T-helper 1 cell (primary cell): ENCODE measurements at regions not wholly inside any gene's neighbourhood (a gene's known extent, or its start where the extent isn't known, plus 50 kb on each side); places are given as distances from the start of the nearest gene placed in this dataset.

Source experiments
- DNase-seq, 5 donors: peaks; one replicate each; pipeline ENCODE4 v3.0.0-alpha.2; 2012 to 2020

- no peak for DNase-seq
Observed at GRCh38 chr10:118500477-118501104, 94.9 kb downstream of the PRLHR start.

- no peak for DNase-seq
Observed at GRCh38 chr10:118499186-118499585, 96.3 kb downstream of the PRLHR start.

DNA sequence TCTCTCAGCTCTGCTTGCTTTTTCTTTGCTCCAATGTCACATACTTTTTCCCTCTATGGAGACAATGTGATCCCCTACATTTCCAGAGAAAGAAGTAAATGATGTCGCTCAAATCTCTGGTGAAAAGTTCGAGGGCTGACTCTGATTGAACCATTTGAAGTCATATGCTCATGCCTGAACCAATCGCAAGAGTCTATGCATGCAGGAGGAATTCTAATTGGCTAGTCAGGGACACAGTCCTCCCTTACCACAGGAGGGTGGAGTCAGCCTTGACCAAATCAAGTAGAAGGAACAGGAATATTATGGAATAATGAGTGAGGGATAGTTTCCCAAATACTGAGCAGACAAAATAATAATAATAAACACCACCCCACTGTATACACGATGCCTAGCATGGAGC, 96.8 kb downstream of the PRLHR start:
- no peak for DNase-seq

DNA sequence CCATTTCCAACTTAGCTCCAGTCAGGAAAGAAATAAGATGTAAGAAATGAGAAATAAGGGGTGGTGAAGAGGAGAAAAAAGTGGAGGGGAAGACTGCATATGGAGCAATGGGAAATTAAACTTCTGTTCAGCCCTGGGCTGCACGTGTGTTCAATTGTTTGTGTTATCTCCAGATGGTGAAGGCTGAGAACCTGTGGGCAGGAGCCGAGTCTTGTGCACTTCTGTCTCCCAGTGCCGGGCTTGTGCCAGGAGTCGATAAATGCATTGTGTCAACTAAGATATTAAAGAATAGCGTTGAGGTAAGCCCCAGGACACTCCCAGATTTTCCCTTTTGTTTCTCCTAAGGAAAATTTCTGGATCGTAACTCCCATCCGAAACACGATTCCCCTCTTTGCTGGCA, 98.2 kb downstream of the PRLHR start:
- no peak for DNase-seq

DNA sequence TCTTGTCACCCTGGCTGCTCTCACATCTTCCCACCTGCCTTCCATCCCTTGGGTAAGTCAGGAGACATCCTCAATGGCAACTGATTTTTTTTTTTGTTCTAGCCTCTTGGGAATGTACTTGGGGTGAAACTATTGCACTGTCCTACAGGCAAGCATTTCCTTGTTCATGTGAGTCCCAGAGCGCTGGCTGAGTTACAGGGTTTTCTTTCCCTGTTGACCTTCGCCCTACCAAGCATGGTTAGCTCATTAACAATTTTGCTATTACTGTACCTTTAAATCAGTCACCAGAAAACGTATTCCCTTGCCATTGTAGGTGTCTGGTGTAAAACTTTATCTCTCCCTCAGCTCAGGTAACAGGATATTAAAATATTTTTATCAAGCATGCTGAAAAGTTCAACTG, 98.9 kb downstream of the PRLHR start:
- DNase-seq, result no peak

DNA sequence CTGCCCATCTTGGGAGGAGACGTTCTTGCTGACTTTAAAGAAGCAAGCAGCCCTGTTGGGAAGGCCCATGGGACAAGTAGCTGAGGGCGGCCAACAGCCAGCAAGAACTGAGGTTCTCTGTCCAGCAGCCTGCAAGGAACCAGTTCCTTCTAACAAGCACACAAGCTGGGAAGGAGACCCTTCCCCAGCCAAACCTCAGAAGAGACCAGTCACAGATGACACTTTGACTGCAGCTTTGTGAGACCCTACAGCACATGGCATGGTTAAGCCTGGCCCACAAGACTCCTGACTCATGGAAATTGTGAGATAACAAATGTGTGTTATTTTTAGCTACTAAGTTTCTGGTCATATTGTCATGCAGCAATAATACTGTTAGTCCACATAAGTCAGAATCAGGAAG, 99.9 kb downstream of the PRLHR start:
- DNase-seq, result no peak

DNA sequence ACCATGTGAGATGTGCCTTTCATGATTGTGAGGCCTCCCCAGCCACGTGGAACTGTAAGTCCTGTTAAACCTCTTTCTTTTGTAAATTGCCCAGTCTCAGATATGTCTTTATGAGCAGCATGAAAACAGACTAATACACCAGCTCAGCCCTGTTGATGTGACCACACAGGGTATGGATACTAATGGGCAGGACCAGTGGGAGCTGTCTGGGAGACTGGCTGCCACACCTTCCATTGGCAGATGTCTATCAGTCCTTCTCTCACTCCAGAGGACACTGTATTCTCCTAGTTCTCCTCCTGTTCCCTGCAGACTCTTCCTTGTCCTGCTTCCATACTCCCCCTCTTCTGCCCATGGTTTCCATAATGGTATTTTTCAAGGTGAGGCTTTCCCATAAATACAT, 104.4 kb downstream of the PRLHR start:
- no peak for DNase-seq

DNA sequence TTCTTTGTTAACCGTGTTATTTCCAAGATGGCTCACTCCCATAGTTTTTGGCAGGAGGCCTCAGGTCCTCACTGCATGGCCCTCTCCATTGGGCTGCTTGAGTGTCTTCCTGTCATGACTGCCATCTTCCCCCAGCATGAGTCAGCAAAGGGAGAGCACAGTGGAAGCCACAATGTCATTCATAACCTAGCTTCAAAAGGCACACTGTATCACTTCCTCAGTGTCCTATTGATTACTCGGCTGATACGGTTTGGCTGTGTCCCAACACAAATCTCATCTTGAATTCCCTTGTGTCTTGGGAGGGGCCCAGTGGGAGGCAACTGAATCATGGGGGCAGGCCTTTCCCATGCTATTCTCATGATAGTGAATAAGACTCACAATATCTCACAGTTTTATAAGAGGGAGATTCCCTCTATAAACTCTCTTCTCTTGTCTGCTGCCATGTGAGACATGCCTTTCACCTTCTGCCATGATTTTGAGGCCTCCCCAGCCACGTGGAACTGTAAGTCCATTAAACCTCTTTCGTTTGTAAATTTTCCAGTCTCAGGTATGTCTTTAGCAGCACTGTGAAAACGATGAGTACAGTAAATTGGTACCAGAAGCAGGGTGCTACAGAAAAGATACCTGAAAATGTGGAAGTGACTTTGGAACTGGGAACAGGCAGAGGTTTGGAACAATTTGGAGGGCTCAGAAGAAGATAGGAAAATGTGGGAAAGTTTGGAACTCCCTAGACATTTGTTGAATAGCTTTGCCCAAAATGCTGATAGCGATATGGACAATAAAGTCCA, 106.5 kb downstream of the PRLHR start:
- DNase-seq, result no peak

- DNase-seq, result no peak
Observed at GRCh38 chr10:118485641-118486040, 109.8 kb downstream of the PRLHR start.

DNA sequence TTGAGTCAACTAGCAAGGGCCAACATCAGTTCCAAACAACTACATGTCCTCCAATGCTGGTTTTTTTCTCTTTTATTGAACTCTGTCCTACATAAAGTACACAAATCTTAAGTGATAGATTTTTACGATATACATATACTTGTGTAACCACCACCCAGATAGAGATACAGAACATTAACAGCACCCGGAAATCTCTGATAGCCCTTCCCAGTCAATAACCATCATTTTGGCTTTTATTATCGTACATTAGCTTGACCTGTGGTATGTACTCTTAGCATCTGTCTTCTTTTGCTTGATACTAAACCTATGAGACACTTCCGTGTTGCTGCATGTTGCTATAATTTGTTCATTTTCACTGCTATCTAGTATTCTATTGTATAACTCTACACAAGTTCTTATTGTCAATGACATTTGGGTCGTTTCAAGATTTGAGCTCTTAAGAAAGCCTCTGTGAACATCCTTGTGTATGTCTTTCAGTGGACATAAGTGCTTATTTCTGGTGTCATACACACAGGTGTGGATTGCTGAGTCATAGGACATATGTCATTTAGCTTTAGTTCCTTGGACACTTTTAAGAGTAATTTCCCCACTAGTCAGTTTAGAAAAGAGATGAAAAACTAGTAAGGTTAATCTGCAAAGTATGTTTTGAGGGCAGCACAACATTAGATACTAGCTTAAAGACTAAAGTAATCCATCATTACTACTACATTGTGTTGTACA, 111.1 kb downstream of the PRLHR start:
- DNase-seq, result no peak

- DNase-seq, result no peak
Observed at GRCh38 chr10:118483496-118483895, 112.0 kb downstream of the PRLHR start.

GRCh38 chr10:118482393-118483331, 112.8 kb downstream of the PRLHR start:
- DNase-seq, result no peak

- DNase-seq, result no peak
Observed at GRCh38 chr10:118481871-118482270, 113.6 kb downstream of the PRLHR start.

DNA sequence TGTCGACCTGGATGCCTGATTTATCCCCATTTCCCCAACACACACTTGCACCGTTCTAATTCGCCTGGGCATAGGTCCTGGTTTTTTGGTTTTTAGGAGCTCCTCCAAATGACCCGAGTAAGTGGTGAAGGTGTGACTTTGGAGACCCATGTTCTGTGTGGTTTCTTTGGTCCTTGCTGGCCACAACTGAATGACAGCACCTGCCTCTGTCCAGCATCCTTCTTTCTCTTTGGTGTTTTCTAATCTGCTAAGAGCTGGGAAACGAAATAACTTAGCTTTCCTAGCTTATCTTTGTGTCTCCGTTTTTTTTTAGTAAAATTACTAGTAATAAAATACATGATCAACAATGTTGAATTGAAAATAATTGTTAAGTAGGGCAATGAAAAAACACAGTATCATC, 120.2 kb downstream of the PRLHR start:
- DNase-seq, result no peak

DNA sequence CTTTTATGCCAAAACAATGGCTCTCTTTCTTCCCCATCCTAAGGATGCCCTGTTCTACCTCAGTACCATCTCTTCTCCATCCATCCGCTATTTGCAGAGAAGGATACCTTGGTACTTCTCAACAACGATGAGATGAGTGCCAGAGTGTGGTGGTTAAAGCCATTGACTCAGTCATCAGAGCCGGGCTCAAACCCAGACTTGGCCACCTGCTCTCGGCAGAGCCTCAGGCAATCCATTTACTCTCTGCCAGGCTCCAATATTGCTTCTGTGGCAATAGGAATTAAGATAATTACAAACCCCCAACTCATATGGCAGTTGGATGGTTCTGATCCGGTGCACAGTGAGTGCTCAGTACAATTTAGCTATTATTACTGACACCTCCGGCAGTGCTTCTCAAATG, 121.3 kb downstream of the PRLHR start:
- no peak for DNase-seq

GRCh38 chr10:118473305-118473960, 122.0 kb downstream of the PRLHR start:
- no peak for DNase-seq

DNA sequence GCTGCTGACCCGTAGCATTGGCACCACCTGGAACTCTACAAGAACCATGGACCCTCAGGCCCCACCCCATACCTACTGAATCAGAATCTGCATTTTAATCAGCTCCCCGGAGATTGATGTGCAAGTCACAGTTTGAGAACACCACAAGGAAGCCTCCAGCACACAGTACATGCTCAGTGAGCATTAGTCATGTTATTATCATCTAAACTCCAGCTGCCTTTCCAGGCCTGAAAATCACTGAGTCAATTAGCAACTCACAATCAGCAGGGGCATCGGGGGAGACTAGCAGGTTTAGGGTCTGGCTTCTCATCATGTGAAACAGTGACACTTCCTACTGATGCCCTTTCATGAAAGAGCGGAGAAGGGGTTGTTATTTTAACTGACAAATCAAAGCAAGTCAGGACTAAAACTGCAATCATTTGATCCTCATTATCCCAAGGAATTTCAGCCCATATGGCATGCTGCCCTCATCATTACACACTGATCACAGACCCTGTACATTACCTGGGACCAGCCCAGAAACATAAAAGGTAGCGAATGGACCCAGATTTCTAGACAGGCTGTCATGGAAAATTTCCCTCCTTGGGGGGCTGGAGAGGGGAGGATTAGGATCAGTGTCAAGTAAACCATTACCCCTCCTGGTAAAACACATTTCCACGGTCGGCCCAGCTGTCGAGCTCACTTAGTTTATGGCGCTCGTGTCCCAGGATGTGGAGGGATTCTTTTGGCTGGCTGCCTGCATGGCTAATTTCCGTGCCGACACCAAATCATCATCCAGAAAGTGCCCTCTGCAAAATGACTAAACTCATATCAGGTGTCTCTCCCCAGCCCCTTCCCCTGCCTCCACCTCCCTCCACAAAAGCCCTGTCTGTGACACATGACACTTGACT, 122.8 kb downstream of the PRLHR start:
- DNase-seq, result no peak

- no peak for DNase-seq
Observed at GRCh38 chr10:118471863-118472262, 123.6 kb downstream of the PRLHR start.

- DNase-seq, result no peak
Observed at GRCh38 chr10:118470470-118470869, 125.0 kb downstream of the PRLHR start.

DNA sequence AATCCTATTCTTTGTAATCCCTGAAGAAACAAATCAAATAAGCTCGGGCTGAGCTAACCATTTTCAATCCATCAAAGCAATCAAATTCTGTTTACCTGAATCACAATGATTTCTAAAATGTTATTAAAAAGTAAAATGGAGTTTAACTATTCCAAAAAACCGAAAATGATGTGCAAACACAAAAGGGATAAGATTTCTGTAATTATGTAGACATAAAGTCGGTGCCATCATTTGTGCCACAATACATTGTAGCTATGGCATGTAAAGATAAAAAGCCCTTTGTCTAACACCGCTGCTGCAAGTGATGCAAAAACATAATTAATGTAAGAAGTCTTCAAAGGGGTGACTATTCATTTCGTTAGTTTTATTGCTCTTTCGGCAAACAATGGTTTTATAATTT, 125.1 kb upstream of the FAM204A start:
- DNase-seq, result no peak

DNA sequence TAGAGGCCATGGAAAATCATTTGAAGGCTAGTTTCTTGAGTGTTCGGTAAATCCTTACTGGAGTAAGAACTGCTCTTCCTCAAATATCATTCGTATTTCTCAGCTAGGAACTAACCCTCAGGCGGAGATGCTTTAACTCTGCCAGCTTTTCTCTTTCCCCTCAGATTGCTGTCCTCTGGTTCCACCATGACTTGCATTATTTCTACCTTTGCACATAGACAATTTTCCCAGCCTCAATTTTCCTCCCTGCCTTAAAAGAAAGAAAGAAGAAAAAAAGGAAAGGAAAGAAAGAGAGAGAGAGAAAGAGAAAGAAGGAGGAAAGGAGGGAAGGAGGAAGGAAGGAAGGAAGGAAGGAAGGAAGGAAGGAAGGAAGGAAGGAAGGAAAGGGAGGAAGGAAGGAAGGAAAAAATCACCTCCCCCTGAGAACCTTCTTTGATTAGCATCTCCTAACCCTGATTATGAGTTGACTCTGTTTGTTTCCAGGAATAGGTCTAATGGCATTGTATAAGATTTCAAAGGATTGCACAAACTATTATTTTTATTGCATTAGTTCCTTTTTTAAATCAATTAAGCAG, 123.3 kb upstream of the FAM204A start:
- DNase-seq, result no peak
